H9 (cell line): ENCODE measurements at regions not wholly inside any gene's neighbourhood (a gene's known extent, or its start where the extent isn't known, plus 50 kb on each side); places are given as distances from the start of the nearest gene placed in this dataset.

Experiments
- DNase-seq: peaks from one replicate; pipeline ENCODE4 v3.0.0-alpha.2; 2017
- H2AFZ ChIP-seq: one replicate; pipeline ENCODE4 v1.6.1; 2013; ENCODE audit warnings: mild to moderate bottlenecking, low read length, control low read depth, moderate library complexity
- H2AK5ac ChIP-seq: 2 replicates; pipeline ENCODE4 v1.6.1; 2013; ENCODE audit warnings: low read length, control low read depth, mixed read lengths; ENCODE audit not compliant: insufficient read length
- H2BK120ac ChIP-seq: one replicate; pipeline ENCODE4 v1.6.1; 2013; ENCODE audit warnings: low read depth, mild to moderate bottlenecking, low read length, control low read depth, inconsistent platforms; ENCODE audit not compliant: poor library complexity, severe bottlenecking
- H2BK12ac ChIP-seq: 2 replicates; pipeline ENCODE4 v1.6.1; 2013; ENCODE audit warnings: low read length, control low read depth, mixed read lengths, low read depth; ENCODE audit not compliant: insufficient read length
- H2BK15ac ChIP-seq: 2 replicates; pipeline ENCODE4 v1.6.1; 2013; ENCODE audit warnings: low read depth, low read length, control low read depth
- H2BK20ac ChIP-seq: one replicate; pipeline ENCODE4 v1.6.1; 2013; ENCODE audit warnings: low read depth, mild to moderate bottlenecking, low read length, control low read depth, inconsistent platforms; ENCODE audit not compliant: poor library complexity, severe bottlenecking
- H2BK5ac ChIP-seq: 2 replicates; pipeline ENCODE4 v1.6.1; 2013; ENCODE audit warnings: low read length, control low read depth, mixed read lengths; ENCODE audit not compliant: insufficient read length
- H3K14ac ChIP-seq: 2 replicates; pipeline ENCODE4 v1.6.1; 2013; ENCODE audit warnings: low read length, control low read depth; ENCODE audit not compliant: insufficient read depth
- H3K18ac ChIP-seq: 2 replicates; pipeline ENCODE4 v1.6.1; 2013; ENCODE audit warnings: low read depth, mild to moderate bottlenecking, mixed read lengths, low read length, control low read depth; ENCODE audit not compliant: insufficient read length
- H3K23ac ChIP-seq: 2 replicates; pipeline ENCODE4 v1.6.1; 2013; ENCODE audit warnings: low read length, control low read depth, mixed read lengths, low read depth; ENCODE audit not compliant: insufficient read length
- H3K23me2 ChIP-seq: 2 replicates; pipeline ENCODE4 v1.6.1; 2013; ENCODE audit warnings: low read depth, mild to moderate bottlenecking, mixed read lengths, low read length, control low read depth; ENCODE audit not compliant: insufficient read length, poor library complexity, severe bottlenecking
- H3K27ac ChIP-seq: 2 replicates; pipeline ENCODE4 v1.5.1; 2013; ENCODE audit warnings: low read length, control low read depth, mixed read lengths, low read depth; ENCODE audit not compliant: insufficient read length
- H3K27me3 ChIP-seq: 2 replicates; pipeline ENCODE4 v1.6.1; 2013; ENCODE audit warnings: low read length, control low read depth, inconsistent platforms; ENCODE audit not compliant: insufficient read depth
- H3K4ac ChIP-seq: 2 replicates; pipeline ENCODE4 v1.6.1; 2013; ENCODE audit warnings: low read depth, mild to moderate bottlenecking, control low read depth, inconsistent platforms, low read length, moderate library complexity
- H3K4me1 ChIP-seq: 2 replicates; pipeline ENCODE4 v1.6.1; 2013; ENCODE audit warnings: low read length, control low read depth, inconsistent platforms; ENCODE audit not compliant: insufficient read depth
- H3K4me2 ChIP-seq: 2 replicates; pipeline ENCODE4 v1.6.1; 2013; ENCODE audit warnings: low read length, control low read depth, mixed read lengths; ENCODE audit not compliant: insufficient read length, insufficient read depth
- H3K56ac ChIP-seq: 2 replicates; pipeline ENCODE4 v1.6.1; 2013; ENCODE audit warnings: low read depth, mild to moderate bottlenecking, mixed read lengths, low read length, control low read depth; ENCODE audit not compliant: insufficient read length
- H3K79me1 ChIP-seq: 2 replicates; pipeline ENCODE4 v1.6.1; 2013; ENCODE audit warnings: low read depth, mild to moderate bottlenecking, moderate library complexity, low read length, control low read depth, inconsistent platforms; ENCODE audit not compliant: insufficient read depth, poor library complexity, severe bottlenecking
- H3K79me2 ChIP-seq: 2 replicates; pipeline ENCODE4 v1.6.1; 2013; ENCODE audit warnings: low read length, control low read depth, inconsistent platforms; ENCODE audit not compliant: insufficient read depth
- H3K9ac ChIP-seq: 2 replicates; pipeline ENCODE4 v1.6.1; 2013; ENCODE audit warnings: low read length, control low read depth, mixed read lengths; ENCODE audit not compliant: insufficient read length; ENCODE audit errors: extremely low read depth
- H3K9me3 ChIP-seq: one replicate; pipeline ENCODE4 v1.6.1; 2013; ENCODE audit warnings: low read depth, low read length, inconsistent platforms; ENCODE audit not compliant: control insufficient read depth
- H3T11ph ChIP-seq: one replicate; pipeline ENCODE4 v1.6.1; 2013; ENCODE audit warnings: mild to moderate bottlenecking, low read length, control low read depth, inconsistent platforms
- H4K20me1 ChIP-seq: one replicate; pipeline ENCODE4 v1.6.1; 2013; ENCODE audit not compliant: control insufficient read depth, insufficient read length, insufficient read depth
- H4K5ac ChIP-seq: 2 replicates; pipeline ENCODE4 v1.6.1; 2013; ENCODE audit warnings: low read depth, mild to moderate bottlenecking, mixed read lengths, low read length, control low read depth; ENCODE audit not compliant: insufficient read length
- H4K8ac ChIP-seq: replicated peaks from 2 replicates; pipeline ENCODE4 v1.6.1; 2013; ENCODE audit warnings: low read length, control low read depth, mixed read lengths, low read depth; ENCODE audit not compliant: insufficient read length
- H4K91ac ChIP-seq: 2 replicates; pipeline ENCODE4 v1.6.1; 2013; ENCODE audit warnings: low read depth, mild to moderate bottlenecking, moderate library complexity, mixed read lengths, low read length, control low read depth; ENCODE audit not compliant: insufficient read length
- H3K27ac Mint-ChIP-seq, 3 experiments: 2 replicates in 2 of 3; 3 replicates in 1 of 3; pipeline ENCODE4 v1.8.0; 2020 to 2021; ENCODE audit warnings: mixed read lengths in 3 of 3, mild to moderate bottlenecking in 1 of 3, moderate library complexity in 1 of 3
- H3K27me3 Mint-ChIP-seq: 2 replicates; pipeline ENCODE4 v1.8.0; 2021; ENCODE audit warnings: low read depth, mild to moderate bottlenecking, moderate library complexity, mixed read lengths
- H3K36me3 Mint-ChIP-seq, 3 experiments: 2 replicates in 2 of 3; 3 replicates in 1 of 3; pipeline ENCODE4 v1.8.0; 2020 to 2021; ENCODE audit warnings: low read depth in 3 of 3, mixed read lengths in 3 of 3; ENCODE audit not compliant: insufficient read depth in 1 of 3
- H3K4me1 Mint-ChIP-seq, 2 experiments: 2 replicates each; pipeline ENCODE4 v1.8.0; 2020; ENCODE audit warnings: mixed read lengths in 2 of 2
- H3K4me3 Mint-ChIP-seq, 2 experiments: 2 replicates in 1 of 2; 3 replicates in 1 of 2; pipeline ENCODE4 v1.8.0; 2020 to 2021; ENCODE audit warnings: mild to moderate bottlenecking in 2 of 2, mixed read lengths in 2 of 2, moderate library complexity in 1 of 2
- H3K9me3 Mint-ChIP-seq, 2 experiments: 2 replicates in 1 of 2; 3 replicates in 1 of 2; pipeline ENCODE4 v1.8.0; 2020; ENCODE audit warnings: mild to moderate bottlenecking in 2 of 2, mixed read lengths in 2 of 2, moderate library complexity in 1 of 2
- WGBS: extraction: QIAGEN DNeasy Blood & Tissue Kit; methylation state at CpG from one replicate; pipeline ENCODE4 v1.1.7; 2013; ENCODE audit warnings: missing lambda C conversion rate, low lambda C conversion rate, mixed read lengths; ENCODE audit not compliant: insufficient read length; ENCODE audit errors: extremely low coverage; 5-methylcytosine and 5-hydroxymethylcytosine counted together
- TF ChIP-seq, protein P1 (sequence below): fragments of 200-600 bp; sonication (generic); conservative IDR thresholded peaks from 3 replicates; pipeline ENCODE4 v1.8.0; 2021; ENCODE audit warnings: antibody characterized with exemption, mild to moderate bottlenecking

DNA sequence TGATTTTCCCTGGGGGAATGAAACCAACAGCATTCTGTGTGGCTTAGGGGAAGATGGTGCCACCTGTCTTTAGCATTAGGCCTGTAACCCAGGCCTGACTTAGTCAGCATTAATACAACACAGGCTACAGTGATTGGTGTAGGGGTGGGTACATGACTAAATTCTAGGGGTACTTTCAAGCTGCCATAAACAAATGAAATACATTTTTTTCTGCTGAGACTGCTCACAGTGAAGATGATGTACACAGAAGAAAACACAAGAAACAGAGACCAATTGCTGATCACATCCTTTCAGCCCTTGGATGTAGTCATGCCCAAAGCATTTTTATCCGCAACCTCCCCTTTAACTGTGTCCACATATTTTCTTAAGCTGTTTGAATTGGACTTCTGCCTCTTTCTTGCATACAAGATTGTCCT, 527.2 kb downstream of the KCTD16 start:
- Histone ChIP-seq H3K79me2 (no peaks in the 10 kb centered on the region), H3K4me1 (no peaks in the 10 kb centered on the region), H2BK5ac (no peak overlapping the region), H2BK12ac (no peak overlapping the region), H3K4me2 (no peak overlapping the region), H3K4ac (no peak overlapping the region), H3K18ac (no peak overlapping the region), H4K8ac (no peak overlapping the region), H3T11ph (no peak overlapping the region), H2AFZ (no peak overlapping the region), H3K9me3 (no peaks in the 10 kb centered on the region), H3K23me2 (no peaks in the 10 kb centered on the region), H3K14ac (no peak overlapping the region), H4K20me1 (no peaks in the 10 kb centered on the region), H2AK5ac (no peak overlapping the region), H3K27ac (no peak overlapping the region), H2BK20ac (no peak overlapping the region), H3K9ac (no peak overlapping the region), H2BK15ac (no peak overlapping the region), H2BK120ac (no peak overlapping the region), H4K5ac (no peak overlapping the region), H3K23ac (no peak overlapping the region), H3K27me3 (no peaks in the 10 kb centered on the region), H3K56ac (no peak overlapping the region), H4K91ac (no peak overlapping the region), H3K79me1 (no peaks in the 10 kb centered on the region)
- DNase-seq: no peak
- Mint-ChIP-seq H3K27ac (no peak overlapping the region), H3K36me3 (no peaks in the 10 kb centered on the region), H3K9me3 (no peaks in the 10 kb centered on the region), H3K4me1 (peaks cover 14% of the 10 kb centered on the region in 2 experiments), H3K4me3 (no peak overlapping the region), H3K27me3 (no peaks in the 10 kb centered on the region)
- TF ChIP-seq, protein P1, sequence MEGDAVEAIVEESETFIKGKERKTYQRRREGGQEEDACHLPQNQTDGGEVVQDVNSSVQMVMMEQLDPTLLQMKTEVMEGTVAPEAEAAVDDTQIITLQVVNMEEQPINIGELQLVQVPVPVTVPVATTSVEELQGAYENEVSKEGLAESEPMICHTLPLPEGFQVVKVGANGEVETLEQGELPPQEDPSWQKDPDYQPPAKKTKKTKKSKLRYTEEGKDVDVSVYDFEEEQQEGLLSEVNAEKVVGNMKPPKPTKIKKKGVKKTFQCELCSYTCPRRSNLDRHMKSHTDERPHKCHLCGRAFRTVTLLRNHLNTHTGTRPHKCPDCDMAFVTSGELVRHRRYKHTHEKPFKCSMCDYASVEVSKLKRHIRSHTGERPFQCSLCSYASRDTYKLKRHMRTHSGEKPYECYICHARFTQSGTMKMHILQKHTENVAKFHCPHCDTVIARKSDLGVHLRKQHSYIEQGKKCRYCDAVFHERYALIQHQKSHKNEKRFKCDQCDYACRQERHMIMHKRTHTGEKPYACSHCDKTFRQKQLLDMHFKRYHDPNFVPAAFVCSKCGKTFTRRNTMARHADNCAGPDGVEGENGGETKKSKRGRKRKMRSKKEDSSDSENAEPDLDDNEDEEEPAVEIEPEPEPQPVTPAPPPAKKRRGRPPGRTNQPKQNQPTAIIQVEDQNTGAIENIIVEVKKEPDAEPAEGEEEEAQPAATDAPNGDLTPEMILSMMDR: peak; percentile 15; the same call in 1 of the 3 replicates
- WGBS: no CpG with 5 or more reads among the region's 1 CpG
